GM12878 (cell line): ENCODE measurements at regions not wholly inside any gene's neighbourhood (a gene's known extent, or its start where the extent isn't known, plus 50 kb on each side); places are given as distances from the start of the nearest gene placed in this dataset.

Source experiments
- ATAC-seq: fragments of 200-7000 bp; cut with Tn5 transposase; 3 replicates; pipeline ENCODE4 v1.9.1; 2020; ENCODE audit warnings: mild to moderate bottlenecking, moderate library complexity
- BruUV-seq: library from RNA; stranded (reverse); fragments of 400-500 nt; replicated peaks from 2 replicates; lab custom pipeline; 2021; lab: Mats Ljungman, UMichigan
- CTCF ChIA-PET: fragments of 300-600 bp; sonication (Branson Sonifier 250); formaldehyde crosslinking; extraction: SDS; loops from one replicate; lab custom pipeline; 2021; ENCODE audit warnings: inconsistent platforms; lab: Yijun Ruan, JAX
- POLR2A ChIA-PET: fragments of 350-600 bp; formaldehyde crosslinking; extraction: SDS; loops from one replicate; lab custom pipeline; 2021; ENCODE audit warnings: inconsistent platforms; lab: Charles Lee
- RAD21 ChIA-PET: fragments of 300-600 bp; sonication (Branson Sonifier 250); formaldehyde crosslinking; loops from one replicate; lab custom pipeline; 2023; ENCODE audit warnings: antibody characterized with exemption; ENCODE audit not compliant: unreplicated experiment; lab: Charles Lee
- SMC1A ChIA-PET: fragments of 300-600 bp; sonication (Branson Sonifier 250); formaldehyde crosslinking; loops from one replicate; lab custom pipeline; 2023; ENCODE audit not compliant: unreplicated experiment, uncharacterized antibody; lab: Charles Lee
- DNase-seq: peaks from one replicate; pipeline ENCODE4 v3.0.0-alpha.2; 2011; ENCODE audit warnings: low read depth, low spot score
- FAIRE-seq: peaks from 3 replicates; lab custom pipeline; 2011; peaks lifted over from hg19 to GRCh38; lab: Jason Lieb, UNC
- H2AFZ ChIP-seq: 2 replicates; pipeline ENCODE4 v1.6.0; 2011; ENCODE audit warnings: low read depth, low read length, control low read depth; ENCODE audit not compliant: control insufficient read depth
- H3K27ac ChIP-seq: 2 replicates; pipeline ENCODE4 v1.5.1; 2011; ENCODE audit warnings: control low read depth; ENCODE audit not compliant: control insufficient read depth, insufficient read depth
- H3K27me3 ChIP-seq, 2 experiments: replicated peaks in 1 of 2; 2 replicates each; pipeline versions ENCODE4 v1.6.0 to v1.6.1; 2011; ENCODE audit warnings: low read length in 1 of 2; ENCODE audit not compliant: control insufficient read depth in 2 of 2, insufficient read depth in 2 of 2
- H3K36me3 ChIP-seq, 2 experiments: 2 replicates each; pipeline ENCODE4 v1.5.1; 2011; ENCODE audit warnings: low read length in 1 of 2; ENCODE audit not compliant: control insufficient read depth in 2 of 2, insufficient read depth in 2 of 2
- H3K4me1 ChIP-seq: 2 replicates; pipeline ENCODE4 v1.6.1; 2011; ENCODE audit warnings: mild to moderate bottlenecking, low read length, moderate library complexity, mixed read lengths; ENCODE audit not compliant: control insufficient read depth, insufficient read depth
- H3K4me2 ChIP-seq: 2 replicates; pipeline ENCODE4 v1.6.0; 2011; ENCODE audit warnings: control low read depth; ENCODE audit not compliant: control insufficient read depth, insufficient read depth
- H3K4me3 ChIP-seq: fragments of 200-600 bp; sonication (generic); 2 replicates; pipeline ENCODE4 v1.5.1; 2016
- H3K79me2 ChIP-seq: 2 replicates; pipeline ENCODE4 v1.6.0; 2011; ENCODE audit warnings: low read length; ENCODE audit not compliant: control insufficient read depth, insufficient read depth
- H3K9ac ChIP-seq: 2 replicates; pipeline ENCODE4 v1.8.0; 2011; ENCODE audit warnings: low read length, control low read depth, mixed read lengths; ENCODE audit not compliant: control insufficient read depth, insufficient read depth
- H3K9me3 ChIP-seq: replicated peaks from 3 replicates; pipeline ENCODE4 v1.5.1; 2011; ENCODE audit warnings: mild to moderate bottlenecking, low read length; ENCODE audit not compliant: control insufficient read depth, insufficient read depth
- H4K20me1 ChIP-seq: 2 replicates; pipeline ENCODE4 v1.6.0; 2011; ENCODE audit not compliant: control insufficient read depth, insufficient read depth
- CEBPZ ChIP-seq: fragments of 150-350 bp; IDR thresholded peaks from 2 replicates; pipeline ENCODE4 v1.6.1; 2016; ENCODE audit warnings: low read depth, low read length
- GABPA ChIP-seq: IDR thresholded peaks from 2 replicates; pipeline ENCODE4 v1.6.1; 2014; ENCODE audit warnings: antibody characterized with exemption, low read depth, mild to moderate bottlenecking, inconsistent platforms
- HDAC2 ChIP-seq: fragments of 200-600 bp; sonication (generic); IDR thresholded peaks from 2 replicates; pipeline ENCODE4 v1.6.1; 2017
- LARP7 ChIP-seq: fragments of 450-650 bp; IDR thresholded peaks from 2 replicates; pipeline ENCODE4 v1.6.1; 2017; ENCODE audit warnings: mild to moderate bottlenecking
- NRF1 ChIP-seq: conservative IDR thresholded peaks from 2 replicates; pipeline ENCODE4 v1.6.1; 2011; ENCODE audit warnings: mild to moderate bottlenecking, low read depth, low read length, improper control_type of control experiment
- SIN3A ChIP-seq: IDR thresholded peaks from 2 replicates; pipeline ENCODE4 v1.6.1; 2012; ENCODE audit warnings: low read depth, low read length, improper control_type of control experiment
- TCF12 ChIP-seq: IDR thresholded peaks from 2 replicates; pipeline ENCODE4 v1.6.1; 2011; ENCODE audit warnings: low read depth, mild to moderate bottlenecking, low read length
- ZBTB33 ChIP-seq: fragments of 450-650 bp; IDR thresholded peaks from 2 replicates; pipeline ENCODE4 v1.6.1; 2017; ENCODE audit warnings: mild to moderate bottlenecking
- ZNF622 ChIP-seq: fragments of 450-650 bp; IDR thresholded peaks from 2 replicates; pipeline ENCODE4 v1.6.1; 2017; ENCODE audit warnings: mild to moderate bottlenecking, inconsistent platforms
- WGBS: methylation state at CpG from one replicate; pipeline ENCODE4 v1.1.6; 2016; ENCODE audit warnings: low lambda C conversion rate; ENCODE audit not compliant: insufficient replicate concordance, insufficient coverage; ENCODE audit errors: missing lambda C conversion rate; 5-methylcytosine and 5-hydroxymethylcytosine counted together
- in situ Hi-C: fragments of 300-500 bp; cut with MboI; formaldehyde crosslinking; loops from 9 replicates; pipeline ENCODE4 v1.14.3; 2018; ENCODE audit warnings: mixed read lengths
- intact Hi-C: fragments of 100-400 bp; cut with micrococcal nuclease; formaldehyde crosslinking; loops from one replicate; pipeline ENCODE4 v1.14.2; 2022; ENCODE audit not compliant: unreplicated experiment

- TF ChIP-seq CEBPZ = no peak
- no peak for TF ChIP-seq ZBTB33
- TF ChIP-seq ZNF622 = no peak
- no peak for TF ChIP-seq HDAC2
These were observed 957.9 kb upstream of the USP15 start (continued) for GRCh38 chr12:61302282-61302681.

GRCh38 chr12:61308220-61308619 lies 952.0 kb upstream of the USP15 start:
- Histone ChIP-seq H3K4me1 (no peaks in the 10 kb centered on the region), H3K9ac (no peak overlapping the region), H3K36me3 (no peaks in the 10 kb centered on the region), H3K27me3 (no peaks in the 10 kb centered on the region), H3K27ac (no peak overlapping the region), H3K4me3 (no peak overlapping the region), H3K4me2 (no peak overlapping the region), H2AFZ (no peak overlapping the region), H3K9me3 (no peaks in the 10 kb centered on the region), H3K79me2 (no peaks in the 10 kb centered on the region), H4K20me1 (no peaks in the 10 kb centered on the region)
- ChIA-PET SMC1A (no interaction called here), CTCF (no interaction called here), POLR2A (no interaction called here), RAD21 (no interaction called here)
- ATAC-seq = no peak
- no peak for FAIRE-seq
- no TSS peak for BruUV-seq
- TF ChIP-seq TCF12 = no peak
- no peak for TF ChIP-seq LARP7
- no peak for TF ChIP-seq SIN3A
- TF ChIP-seq GABPA = no peak
- no peak for TF ChIP-seq NRF1
- 0% methylated on average over 2 of the region's 2 CpGs for WGBS
- intact Hi-C loops = no loop called here
- in situ Hi-C loops = no loop called here
- DNase-seq = no peak
